Mesenchymal stem cell (in vitro differentiated cells and primary cell): ENCODE measurements at regions not wholly inside any gene's neighbourhood (a gene's known extent, or its start where the extent isn't known, plus 50 kb on each side); places are given as distances from the start of the nearest gene placed in this dataset.

ENCODE experiments used
- DNase-seq: peaks from one replicate; pipeline ENCODE4 v3.0.0-alpha.2; 2013
- H2AFZ ChIP-seq: one replicate; pipeline ENCODE4 v1.6.1; 2013; ENCODE audit warnings: low read depth, mild to moderate bottlenecking, control low read depth, inconsistent platforms, low read length, moderate library complexity
- H2AK5ac ChIP-seq: 2 replicates; pipeline ENCODE4 v1.6.1; 2013; ENCODE audit warnings: low read length, moderate library complexity, mild to moderate bottlenecking, inconsistent platforms; ENCODE audit not compliant: severe bottlenecking
- H2BK120ac ChIP-seq: one replicate; pipeline ENCODE4 v1.6.1; 2013; ENCODE audit warnings: low read depth, mild to moderate bottlenecking, inconsistent platforms, low read length, moderate library complexity
- H2BK12ac ChIP-seq, 2 experiments: one replicate each; pipeline ENCODE4 v1.6.1; 2013; ENCODE audit warnings: inconsistent platforms in 2 of 2, low read length in 2 of 2, mild to moderate bottlenecking in 2 of 2, moderate library complexity in 2 of 2, control low read depth in 1 of 2
- H2BK15ac ChIP-seq: one replicate; pipeline ENCODE4 v1.6.1; 2013; ENCODE audit warnings: mild to moderate bottlenecking, low read depth, inconsistent platforms; ENCODE audit not compliant: poor library complexity, severe bottlenecking
- H2BK5ac ChIP-seq: 2 replicates; pipeline ENCODE4 v1.6.1; 2013; ENCODE audit warnings: low read depth, mild to moderate bottlenecking, low read length, control low read depth, inconsistent platforms; ENCODE audit not compliant: poor library complexity, severe bottlenecking
- H3K14ac ChIP-seq, 2 experiments: one replicate each; pipeline ENCODE4 v1.6.1; 2013; ENCODE audit warnings: inconsistent platforms in 2 of 2, low read length in 2 of 2, control low read depth in 1 of 2, mild to moderate bottlenecking in 1 of 2, moderate library complexity in 1 of 2
- H3K18ac ChIP-seq, 2 experiments: one replicate each; pipeline ENCODE4 v1.6.1; 2013; ENCODE audit warnings: inconsistent platforms in 2 of 2, low read length in 2 of 2, control low read depth in 1 of 2, low read depth in 1 of 2, mild to moderate bottlenecking in 1 of 2
- H3K23ac ChIP-seq, 2 experiments: one replicate each; pipeline ENCODE4 v1.6.1; 2013; ENCODE audit warnings: inconsistent platforms in 2 of 2, low read length in 2 of 2, mild to moderate bottlenecking in 2 of 2, moderate library complexity in 2 of 2, control low read depth in 1 of 2
- H3K27ac ChIP-seq: 2 replicates; pipeline ENCODE4 v1.5.1; 2013; ENCODE audit warnings: mild to moderate bottlenecking, moderate library complexity, low read length, control low read depth, inconsistent platforms; ENCODE audit not compliant: poor library complexity, severe bottlenecking
- H3K27me3 ChIP-seq, 2 experiments: 2 replicates each; pipeline versions ENCODE4 v1.6.1 to v1.7.0; 2013; ENCODE audit warnings: low read length in 2 of 2, mild to moderate bottlenecking in 2 of 2, moderate library complexity in 2 of 2, control low read depth in 1 of 2, inconsistent platforms in 1 of 2; ENCODE audit not compliant: control insufficient read depth in 1 of 2, insufficient read depth in 1 of 2
- H3K36me3 ChIP-seq, 2 experiments: 2 replicates each; pipeline versions ENCODE4 v1.6.1 to v1.7.0; 2013; ENCODE audit warnings: low read length in 2 of 2, control low read depth in 1 of 2, inconsistent platforms in 1 of 2, low read depth in 1 of 2, mild to moderate bottlenecking in 1 of 2; ENCODE audit not compliant: insufficient read depth in 2 of 2, control insufficient read depth in 1 of 2
- H3K4ac ChIP-seq, 2 experiments: one replicate each; pipeline ENCODE4 v1.6.1; 2013; ENCODE audit warnings: inconsistent platforms in 2 of 2, low read length in 2 of 2, mild to moderate bottlenecking in 2 of 2, moderate library complexity in 2 of 2, control low read depth in 1 of 2, low read depth in 1 of 2
- H3K4me1 ChIP-seq: 2 replicates; pipeline ENCODE4 v1.6.1; 2013; ENCODE audit warnings: low read depth, low read length, control low read depth; ENCODE audit not compliant: control insufficient read depth, insufficient read depth
- H3K4me2 ChIP-seq: 2 replicates; pipeline ENCODE4 v1.6.1; 2013; ENCODE audit warnings: low read length, mild to moderate bottlenecking, inconsistent platforms; ENCODE audit not compliant: poor library complexity, severe bottlenecking
- H3K4me3 ChIP-seq, 2 experiments: 2 replicates each; pipeline versions ENCODE4 v1.5.1 to v1.7.0; 2013; ENCODE audit warnings: low read length in 2 of 2, mild to moderate bottlenecking in 2 of 2, control low read depth in 1 of 2, low read depth in 1 of 2; ENCODE audit not compliant: insufficient read depth in 1 of 2
- H3K79me1 ChIP-seq: replicated peaks from 2 replicates; pipeline ENCODE4 v1.6.1; 2013; ENCODE audit warnings: mild to moderate bottlenecking, control low read depth, low read length, inconsistent platforms; ENCODE audit not compliant: poor library complexity, severe bottlenecking
- H3K9ac ChIP-seq: 2 replicates; pipeline ENCODE4 v1.7.0; 2013; ENCODE audit warnings: mild to moderate bottlenecking, low read length, moderate library complexity
- H3K9me3 ChIP-seq: 2 replicates; pipeline ENCODE4 v1.7.0; 2013; ENCODE audit warnings: mild to moderate bottlenecking, low read length; ENCODE audit not compliant: control insufficient read depth
- H4K8ac ChIP-seq: one replicate; pipeline ENCODE4 v1.6.1; 2013; ENCODE audit warnings: inconsistent platforms, mild to moderate bottlenecking, low read length, moderate library complexity
- H4K91ac ChIP-seq: one replicate; pipeline ENCODE4 v1.6.1; 2013; ENCODE audit warnings: mild to moderate bottlenecking, low read length, inconsistent platforms
- WGBS: methylation state at CpG from one replicate; pipeline ENCODE4 v1.1.7; 2013; ENCODE audit warnings: mixed read lengths; 5-methylcytosine and 5-hydroxymethylcytosine counted together

GRCh38 chrX:44470816-44471215, 71.8 kb downstream of the FUNDC1 start:
- Histone ChIP-seq H2AFZ (no peak overlapping the region), H2BK120ac (no peak overlapping the region), H4K91ac (no peak overlapping the region), H3K18ac (no peak overlapping the region), H2AK5ac (no peak overlapping the region), H3K14ac (no peak overlapping the region), H3K9ac (no peak overlapping the region), H3K79me1 (no peaks in the 10 kb centered on the region), H3K4me1 (no peaks in the 10 kb centered on the region), H3K9me3 (no peaks in the 10 kb centered on the region), H4K8ac (no peak overlapping the region), H3K36me3 (no peaks in the 10 kb centered on the region), H2BK5ac (no peak overlapping the region), H3K4me2 (no peak overlapping the region), H3K27ac (no peak overlapping the region), H3K27me3 (peaks cover 0 to 20% of the 10 kb centered on the region in 2 experiments), H3K23ac (no peak overlapping the region), H2BK12ac (no peak overlapping the region), H3K4ac (no peak overlapping the region), H2BK15ac (no peak overlapping the region), H3K4me3 (no peak overlapping the region)
- WGBS: 94% methylated on average over 3 of the region's 3 CpGs
- DNase-seq: no peak

- no peak overlapping the region for H2AFZ ChIP-seq
- no peak overlapping the region for H2BK15ac ChIP-seq
- no peaks in the 10 kb centered on the region for H3K79me1 ChIP-seq
- no peak overlapping the region for H3K23ac ChIP-seq
- no peaks in the 10 kb centered on the region for H3K4me1 ChIP-seq
- no peaks in the 10 kb centered on the region for H3K36me3 ChIP-seq
- no peak overlapping the region for H3K14ac ChIP-seq
- H3K27me3 ChIP-seq: peaks cover 0 to 15% of the 10 kb centered on the region in 2 experiments
- H2BK120ac ChIP-seq: no peak overlapping the region
- no peak overlapping the region for H3K4me3 ChIP-seq
- no peak overlapping the region for H2BK5ac ChIP-seq
- no peak overlapping the region for H4K8ac ChIP-seq
- no peak for DNase-seq
- no peak overlapping the region for H3K27ac ChIP-seq
- H3K9me3 ChIP-seq: peaks cover 3% of the 10 kb centered on the region
- no peak overlapping the region for H4K91ac ChIP-seq
- H3K4ac ChIP-seq: no peak overlapping the region
- no peak overlapping the region for H2BK12ac ChIP-seq
- no peak overlapping the region for H3K9ac ChIP-seq
- 66% methylated on average over 2 of the region's 4 CpGs for WGBS
- H3K4me2 ChIP-seq: no peak overlapping the region
- H3K18ac ChIP-seq: no peak overlapping the region
- no peak overlapping the region for H2AK5ac ChIP-seq
These were observed 79.8 kb downstream of the FUNDC1 start for GRCh38 chrX:44462850-44463249.

GRCh38 chrX:44459501-44459900, 83.2 kb downstream of the FUNDC1 start:
- Histone ChIP-seq H3K18ac (no peak overlapping the region), H3K9me3 (peaks cover 10% of the 10 kb centered on the region), H3K23ac (no peak overlapping the region), H3K4me3 (no peak overlapping the region), H2BK5ac (no peak overlapping the region), H2BK12ac (no peak overlapping the region), H3K4me2 (no peak overlapping the region), H3K27me3 (peaks cover 0 to 26% of the 10 kb centered on the region in 2 experiments), H3K14ac (no peak overlapping the region), H4K8ac (no peak overlapping the region), H3K27ac (no peak overlapping the region), H3K4me1 (no peaks in the 10 kb centered on the region), H4K91ac (no peak overlapping the region), H2BK120ac (no peak overlapping the region), H3K36me3 (no peaks in the 10 kb centered on the region), H3K4ac (no peak overlapping the region), H3K79me1 (no peaks in the 10 kb centered on the region), H2AFZ (no peak overlapping the region), H3K9ac (no peak overlapping the region), H2BK15ac (no peak overlapping the region), H2AK5ac (no peak overlapping the region)
- WGBS: 86% methylated on average over 3 of the region's 5 CpGs
- DNase-seq: no peak

GRCh38 chrX:44456685-44457084, 86.0 kb downstream of the FUNDC1 start:
- no peak overlapping the region for H3K18ac ChIP-seq
- no peak overlapping the region for H3K23ac ChIP-seq
- H2BK15ac ChIP-seq: no peak overlapping the region
- H3K9me3 ChIP-seq: peaks cover 10% of the 10 kb centered on the region
- no peak overlapping the region for H2BK120ac ChIP-seq
- H3K36me3 ChIP-seq: no peaks in the 10 kb centered on the region
- 81% methylated on average over 4 of the region's 4 CpGs for whole genome bisulfite sequencing
- H3K4me2 ChIP-seq: no peak overlapping the region
- no peak overlapping the region for H3K9ac ChIP-seq
- H2BK12ac ChIP-seq: no peak overlapping the region
- no peak for DNase-seq
- peaks cover 0 to 22% of the 10 kb centered on the region in 2 experiments for H3K27me3 ChIP-seq
- no peak overlapping the region for H2AFZ ChIP-seq
- H3K4me3 ChIP-seq: no peak overlapping the region
- H3K4me1 ChIP-seq: peaks cover 3% of the 10 kb centered on the region
- H3K4ac ChIP-seq: no peak overlapping the region
- no peak overlapping the region for H3K14ac ChIP-seq
- no peak overlapping the region for H2AK5ac ChIP-seq
- H4K91ac ChIP-seq: no peak overlapping the region
- H3K27ac ChIP-seq: no peak overlapping the region
- H2BK5ac ChIP-seq: no peak overlapping the region
- H3K79me1 ChIP-seq: no peaks in the 10 kb centered on the region
- H4K8ac ChIP-seq: no peak overlapping the region
